GM23338 (cell line): ENCODE measurements at regions not wholly inside any gene's neighbourhood (a gene's known extent, or its start where the extent isn't known, plus 50 kb on each side); places are given as distances from the start of the nearest gene placed in this dataset.

Source experiments
- ATAC-seq: fragments of 200-7000 bp; cut with Tn5 transposase; 3 replicates; pipeline ENCODE4 v1.9.1; 2020
- DNase-seq: peaks from one replicate; pipeline ENCODE4 v3.0.0-alpha.2; 2015; ENCODE audit warnings: low spot score
- H2AFZ ChIP-seq: fragments of 200-600 bp; sonication (generic); 2 replicates; pipeline ENCODE4 v1.8.0; 2016; ENCODE audit warnings: antibody characterized with exemption, mild to moderate bottlenecking, moderate library complexity
- H3F3A ChIP-seq: fragments of 200-600 bp; sonication (generic); replicated peaks from 2 replicates; pipeline ENCODE4 v1.8.0; 2017; ENCODE audit warnings: antibody characterized with exemption, mixed run types, low read depth
- H3K27ac ChIP-seq: fragments of 200-600 bp; sonication (generic); 2 replicates; pipeline ENCODE4 v1.6.1; 2016; ENCODE audit warnings: low read depth
- H3K27me3 ChIP-seq: fragments of 200-600 bp; sonication (generic); 2 replicates; pipeline ENCODE4 v1.8.0; 2016; ENCODE audit warnings: mild to moderate bottlenecking, mixed run types, moderate library complexity; ENCODE audit not compliant: insufficient read depth
- H3K36me3 ChIP-seq: fragments of 200-600 bp; sonication (generic); 2 replicates; pipeline ENCODE4 v1.8.0; 2016; ENCODE audit warnings: mild to moderate bottlenecking; ENCODE audit not compliant: insufficient read depth
- H3K4me1 ChIP-seq: fragments of 200-600 bp; sonication (generic); 2 replicates; pipeline ENCODE4 v1.8.0; 2016; ENCODE audit warnings: mild to moderate bottlenecking, moderate library complexity; ENCODE audit not compliant: insufficient read depth
- H3K4me2 ChIP-seq: fragments of 200-600 bp; sonication (generic); 2 replicates; pipeline ENCODE4 v1.7.1; 2017; ENCODE audit warnings: mixed run types
- H3K4me3 ChIP-seq: fragments of 200-600 bp; sonication (generic); 2 replicates; pipeline ENCODE4 v1.6.1; 2016; ENCODE audit warnings: mixed run types
- H3K79me2 ChIP-seq: fragments of 200-600 bp; sonication (generic); replicated peaks from 2 replicates; pipeline ENCODE4 v1.8.0; 2017; ENCODE audit warnings: mild to moderate bottlenecking; ENCODE audit not compliant: insufficient read depth
- H3K9me2 ChIP-seq: fragments of 200-600 bp; sonication (generic); 2 replicates; pipeline ENCODE4 v1.8.0; 2017; ENCODE audit not compliant: insufficient read depth
- H4K20me1 ChIP-seq: fragments of 200-600 bp; sonication (generic); replicated peaks from 2 replicates; pipeline ENCODE4 v1.8.0; 2017; ENCODE audit warnings: mild to moderate bottlenecking; ENCODE audit not compliant: insufficient read depth
- H3K27ac Mint-ChIP-seq: 2 replicates; pipeline ENCODE4 v1.8.0; 2020; ENCODE audit warnings: inconsistent platforms, mild to moderate bottlenecking, moderate library complexity, mixed read lengths
- H3K27me3 Mint-ChIP-seq: 3 replicates; pipeline ENCODE4 v1.8.0; 2022; ENCODE audit warnings: low read depth, mild to moderate bottlenecking, moderate library complexity, mixed read lengths, inconsistent platforms; ENCODE audit not compliant: insufficient read depth, poor library complexity
- H3K36me3 Mint-ChIP-seq: 3 replicates; pipeline ENCODE4 v1.8.0; 2021; ENCODE audit warnings: low read depth, mild to moderate bottlenecking, inconsistent platforms, moderate library complexity, mixed read lengths
- H3K4me1 Mint-ChIP-seq: 3 replicates; pipeline ENCODE4 v1.8.0; 2020; ENCODE audit warnings: mild to moderate bottlenecking, inconsistent platforms, mixed read lengths
- H3K4me3 Mint-ChIP-seq: 3 replicates; pipeline ENCODE4 v1.8.0; 2021; ENCODE audit warnings: moderate library complexity, mild to moderate bottlenecking, inconsistent platforms, mixed read lengths
- H3K9me3 Mint-ChIP-seq: 3 replicates; pipeline ENCODE4 v1.8.0; 2020; ENCODE audit warnings: moderate library complexity, mild to moderate bottlenecking, inconsistent platforms, mixed read lengths
- CREB1 ChIP-seq: fragments of 250-450 bp; sonication (Bioruptor Pico); IDR thresholded peaks from 2 replicates; pipeline ENCODE4 v1.5.0; 2020; ENCODE audit warnings: low read depth, mild to moderate bottlenecking, moderate library complexity
- EZH2 ChIP-seq: fragments of 200-600 bp; sonication (generic); IDR thresholded peaks from one replicate; pipeline ENCODE4 v1.8.0; 2017; ENCODE audit warnings: antibody characterized with exemption, mild to moderate bottlenecking, low read depth; ENCODE audit not compliant: unreplicated experiment
- EZH2phosphoT487 ChIP-seq: fragments of 200-600 bp; sonication (generic); IDR thresholded peaks from one replicate; pipeline ENCODE4 v1.8.1; 2018; ENCODE audit warnings: antibody characterized with exemption; ENCODE audit not compliant: unreplicated experiment
- JUNB ChIP-seq: IDR thresholded peaks from one replicate; pipeline ENCODE4 v1.6.1; 2016; ENCODE audit warnings: antibody characterized with exemption; ENCODE audit not compliant: unreplicated experiment
- NANOG ChIP-seq: IDR thresholded peaks from 2 replicates; pipeline ENCODE4 v1.6.1; 2016; ENCODE audit warnings: antibody characterized with exemption, borderline replicate concordance
- POLR2AphosphoS5 ChIP-seq: IDR thresholded peaks from 2 replicates; pipeline ENCODE4 v1.6.1; 2016; ENCODE audit warnings: antibody characterized with exemption, low read depth
- STAT1 ChIP-seq: IDR thresholded peaks from one replicate; pipeline ENCODE4 v1.6.1; 2016; ENCODE audit warnings: antibody characterized with exemption; ENCODE audit not compliant: unreplicated experiment
- ZNF114 ChIP-seq: fragments of 250-450 bp; sonication (Bioruptor Pico); IDR thresholded peaks from 2 replicates; pipeline ENCODE4 v1.5.0; 2020; ENCODE audit warnings: mild to moderate bottlenecking, moderate library complexity
- ZNF331 ChIP-seq: fragments of 250-450 bp; sonication (Bioruptor Pico); IDR thresholded peaks from 2 replicates; pipeline ENCODE4 v1.5.0; 2020; ENCODE audit warnings: low read depth, mild to moderate bottlenecking, moderate library complexity
- TF ChIP-seq, protein P1 (sequence below): fragments of 250-450 bp; sonication (Bioruptor Pico); IDR thresholded peaks from 2 replicates; pipeline ENCODE4 v1.5.0; 2020; ENCODE audit warnings: mild to moderate bottlenecking, moderate library complexity
- TF ChIP-seq, protein P2 (sequence below), 2 experiments: fragments of 200-600 bp in 1 of 2; sonication (generic) in 1 of 2; conservative IDR thresholded peaks; 2 replicates each; pipeline versions ENCODE4 v1.5.1 to v1.6.1; 2016 to 2017; ENCODE audit warnings: antibody characterized with exemption in 2 of 2, low read depth in 2 of 2, mild to moderate bottlenecking in 2 of 2, moderate library complexity in 1 of 2
- TF ChIP-seq, protein P3 (sequence below): IDR thresholded peaks from one replicate; pipeline ENCODE4 v1.6.1; 2018; ENCODE audit warnings: antibody characterized with exemption; ENCODE audit not compliant: unreplicated experiment
- TF ChIP-seq, protein P4 (sequence below): IDR thresholded peaks from 2 replicates; pipeline ENCODE4 v1.6.1; 2016; ENCODE audit warnings: antibody characterized with exemption

DNA sequence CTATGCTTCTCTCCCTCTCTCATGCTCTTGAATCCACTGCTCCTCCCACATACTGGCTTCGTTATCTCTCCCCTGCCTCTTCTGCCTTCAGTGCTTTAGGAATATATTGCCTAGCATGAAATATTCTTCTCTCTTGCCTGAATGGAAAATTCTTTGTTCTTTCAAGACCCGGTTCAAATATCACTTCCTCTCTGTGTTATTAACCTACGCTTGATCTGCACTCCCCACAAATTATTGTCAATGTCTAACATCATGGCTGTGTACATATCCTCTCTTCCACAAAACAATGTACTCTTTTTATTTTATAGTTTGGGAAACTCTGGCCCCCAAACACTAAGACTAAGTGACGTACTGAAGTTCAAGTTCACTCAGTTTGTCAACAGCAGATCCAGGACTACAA is 211.0 kb downstream of the SEC61B start:
- Mint-ChIP-seq H3K4me1 (peaks cover 10% of the 10 kb centered on the region; the same call in 2 of the 3 replicates), H3K4me3 (no peak overlapping the region), H3K27ac (no peak overlapping the region), H3K36me3 (no peaks in the 10 kb centered on the region), H3K9me3 (no peaks in the 10 kb centered on the region), H3K27me3 (no peaks in the 10 kb centered on the region)
- H3K36me3 ChIP-seq: no peaks in the 10 kb centered on the region
- no peak overlapping the region for H3K27ac ChIP-seq
- H3K4me3 ChIP-seq: no peak overlapping the region
- peaks cover 11% of the 10 kb centered on the region; the same call in 1 of the 2 replicates for H3K4me1 ChIP-seq
- no peak for DNase-seq
- ATAC-seq: no peak
- TF ChIP-seq JUNB (no peak), EZH2 (no peak), STAT1 (no peak), ZNF114 (CRISPR knock-in tag) (no peak), ZNF331 (CRISPR knock-in tag) (no peak), EZH2phosphoT487 (no peak), POLR2AphosphoS5 (no peak), NANOG (no peak), CREB1 (CRISPR knock-in tag) (no peak)
- TF ChIP-seq, protein P1, sequence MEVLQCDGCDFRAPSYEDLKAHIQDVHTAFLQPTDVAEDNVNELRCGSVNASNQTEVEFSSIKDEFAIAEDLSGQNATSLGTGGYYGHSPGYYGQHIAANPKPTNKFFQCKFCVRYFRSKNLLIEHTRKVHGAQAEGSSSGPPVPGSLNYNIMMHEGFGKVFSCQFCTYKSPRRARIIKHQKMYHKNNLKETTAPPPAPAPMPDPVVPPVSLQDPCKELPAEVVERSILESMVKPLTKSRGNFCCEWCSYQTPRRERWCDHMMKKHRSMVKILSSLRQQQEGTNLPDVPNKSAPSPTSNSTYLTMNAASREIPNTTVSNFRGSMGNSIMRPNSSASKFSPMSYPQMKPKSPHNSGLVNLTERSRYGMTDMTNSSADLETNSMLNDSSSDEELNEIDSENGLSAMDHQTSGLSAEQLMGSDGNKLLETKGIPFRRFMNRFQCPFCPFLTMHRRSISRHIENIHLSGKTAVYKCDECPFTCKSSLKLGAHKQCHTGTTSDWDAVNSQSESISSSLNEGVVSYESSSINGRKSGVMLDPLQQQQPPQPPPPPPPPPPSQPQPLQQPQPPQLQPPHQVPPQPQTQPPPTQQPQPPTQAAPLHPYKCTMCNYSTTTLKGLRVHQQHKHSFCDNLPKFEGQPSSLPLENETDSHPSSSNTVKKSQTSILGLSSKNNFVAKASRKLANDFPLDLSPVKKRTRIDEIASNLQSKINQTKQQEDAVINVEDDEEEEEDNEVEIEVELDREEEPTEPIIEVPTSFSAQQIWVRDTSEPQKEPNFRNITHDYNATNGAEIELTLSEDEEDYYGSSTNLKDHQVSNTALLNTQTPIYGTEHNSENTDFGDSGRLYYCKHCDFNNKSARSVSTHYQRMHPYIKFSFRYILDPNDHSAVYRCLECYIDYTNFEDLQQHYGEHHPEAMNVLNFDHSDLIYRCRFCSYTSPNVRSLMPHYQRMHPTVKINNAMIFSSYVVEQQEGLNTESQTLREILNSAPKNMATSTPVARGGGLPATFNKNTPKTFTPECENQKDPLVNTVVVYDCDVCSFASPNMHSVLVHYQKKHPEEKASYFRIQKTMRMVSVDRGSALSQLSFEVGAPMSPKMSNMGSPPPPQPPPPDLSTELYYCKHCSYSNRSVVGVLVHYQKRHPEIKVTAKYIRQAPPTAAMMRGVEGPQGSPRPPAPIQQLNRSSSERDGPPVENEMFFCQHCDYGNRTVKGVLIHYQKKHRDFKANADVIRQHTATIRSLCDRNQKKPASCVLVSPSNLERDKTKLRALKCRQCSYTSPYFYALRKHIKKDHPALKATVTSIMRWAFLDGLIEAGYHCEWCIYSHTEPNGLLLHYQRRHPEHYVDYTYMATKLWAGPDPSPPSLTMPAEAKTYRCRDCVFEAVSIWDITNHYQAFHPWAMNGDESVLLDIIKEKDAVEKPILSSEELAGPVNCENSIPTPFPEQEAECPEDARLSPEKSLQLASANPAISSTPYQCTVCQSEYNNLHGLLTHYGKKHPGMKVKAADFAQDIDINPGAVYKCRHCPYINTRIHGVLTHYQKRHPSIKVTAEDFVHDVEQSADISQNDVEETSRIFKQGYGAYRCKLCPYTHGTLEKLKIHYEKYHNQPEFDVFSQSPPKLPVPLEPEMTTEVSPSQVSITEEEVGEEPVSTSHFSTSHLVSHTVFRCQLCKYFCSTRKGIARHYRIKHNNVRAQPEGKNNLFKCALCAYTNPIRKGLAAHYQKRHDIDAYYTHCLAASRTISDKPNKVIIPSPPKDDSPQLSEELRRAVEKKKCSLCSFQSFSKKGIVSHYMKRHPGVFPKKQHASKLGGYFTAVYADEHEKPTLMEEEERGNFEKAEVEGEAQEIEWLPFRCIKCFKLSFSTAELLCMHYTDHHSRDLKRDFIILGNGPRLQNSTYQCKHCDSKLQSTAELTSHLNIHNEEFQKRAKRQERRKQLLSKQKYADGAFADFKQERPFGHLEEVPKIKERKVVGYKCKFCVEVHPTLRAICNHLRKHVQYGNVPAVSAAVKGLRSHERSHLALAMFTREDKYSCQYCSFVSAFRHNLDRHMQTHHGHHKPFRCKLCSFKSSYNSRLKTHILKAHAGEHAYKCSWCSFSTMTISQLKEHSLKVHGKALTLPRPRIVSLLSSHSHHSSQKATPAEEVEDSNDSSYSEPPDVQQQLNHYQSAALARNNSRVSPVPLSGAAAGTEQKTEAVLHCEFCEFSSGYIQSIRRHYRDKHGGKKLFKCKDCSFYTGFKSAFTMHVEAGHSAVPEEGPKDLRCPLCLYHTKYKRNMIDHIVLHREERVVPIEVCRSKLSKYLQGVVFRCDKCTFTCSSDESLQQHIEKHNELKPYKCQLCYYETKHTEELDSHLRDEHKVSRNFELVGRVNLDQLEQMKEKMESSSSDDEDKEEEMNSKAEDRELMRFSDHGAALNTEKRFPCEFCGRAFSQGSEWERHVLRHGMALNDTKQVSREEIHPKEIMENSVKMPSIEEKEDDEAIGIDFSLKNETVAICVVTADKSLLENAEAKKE (CRISPR knock-in tag): no peak
- TF ChIP-seq, protein P2, sequence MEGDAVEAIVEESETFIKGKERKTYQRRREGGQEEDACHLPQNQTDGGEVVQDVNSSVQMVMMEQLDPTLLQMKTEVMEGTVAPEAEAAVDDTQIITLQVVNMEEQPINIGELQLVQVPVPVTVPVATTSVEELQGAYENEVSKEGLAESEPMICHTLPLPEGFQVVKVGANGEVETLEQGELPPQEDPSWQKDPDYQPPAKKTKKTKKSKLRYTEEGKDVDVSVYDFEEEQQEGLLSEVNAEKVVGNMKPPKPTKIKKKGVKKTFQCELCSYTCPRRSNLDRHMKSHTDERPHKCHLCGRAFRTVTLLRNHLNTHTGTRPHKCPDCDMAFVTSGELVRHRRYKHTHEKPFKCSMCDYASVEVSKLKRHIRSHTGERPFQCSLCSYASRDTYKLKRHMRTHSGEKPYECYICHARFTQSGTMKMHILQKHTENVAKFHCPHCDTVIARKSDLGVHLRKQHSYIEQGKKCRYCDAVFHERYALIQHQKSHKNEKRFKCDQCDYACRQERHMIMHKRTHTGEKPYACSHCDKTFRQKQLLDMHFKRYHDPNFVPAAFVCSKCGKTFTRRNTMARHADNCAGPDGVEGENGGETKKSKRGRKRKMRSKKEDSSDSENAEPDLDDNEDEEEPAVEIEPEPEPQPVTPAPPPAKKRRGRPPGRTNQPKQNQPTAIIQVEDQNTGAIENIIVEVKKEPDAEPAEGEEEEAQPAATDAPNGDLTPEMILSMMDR (conservative IDR thresholded peaks at IDR 0.05; ENCODE audit: low read depth in 2 of 2): no peak
- TF ChIP-seq, protein P3, sequence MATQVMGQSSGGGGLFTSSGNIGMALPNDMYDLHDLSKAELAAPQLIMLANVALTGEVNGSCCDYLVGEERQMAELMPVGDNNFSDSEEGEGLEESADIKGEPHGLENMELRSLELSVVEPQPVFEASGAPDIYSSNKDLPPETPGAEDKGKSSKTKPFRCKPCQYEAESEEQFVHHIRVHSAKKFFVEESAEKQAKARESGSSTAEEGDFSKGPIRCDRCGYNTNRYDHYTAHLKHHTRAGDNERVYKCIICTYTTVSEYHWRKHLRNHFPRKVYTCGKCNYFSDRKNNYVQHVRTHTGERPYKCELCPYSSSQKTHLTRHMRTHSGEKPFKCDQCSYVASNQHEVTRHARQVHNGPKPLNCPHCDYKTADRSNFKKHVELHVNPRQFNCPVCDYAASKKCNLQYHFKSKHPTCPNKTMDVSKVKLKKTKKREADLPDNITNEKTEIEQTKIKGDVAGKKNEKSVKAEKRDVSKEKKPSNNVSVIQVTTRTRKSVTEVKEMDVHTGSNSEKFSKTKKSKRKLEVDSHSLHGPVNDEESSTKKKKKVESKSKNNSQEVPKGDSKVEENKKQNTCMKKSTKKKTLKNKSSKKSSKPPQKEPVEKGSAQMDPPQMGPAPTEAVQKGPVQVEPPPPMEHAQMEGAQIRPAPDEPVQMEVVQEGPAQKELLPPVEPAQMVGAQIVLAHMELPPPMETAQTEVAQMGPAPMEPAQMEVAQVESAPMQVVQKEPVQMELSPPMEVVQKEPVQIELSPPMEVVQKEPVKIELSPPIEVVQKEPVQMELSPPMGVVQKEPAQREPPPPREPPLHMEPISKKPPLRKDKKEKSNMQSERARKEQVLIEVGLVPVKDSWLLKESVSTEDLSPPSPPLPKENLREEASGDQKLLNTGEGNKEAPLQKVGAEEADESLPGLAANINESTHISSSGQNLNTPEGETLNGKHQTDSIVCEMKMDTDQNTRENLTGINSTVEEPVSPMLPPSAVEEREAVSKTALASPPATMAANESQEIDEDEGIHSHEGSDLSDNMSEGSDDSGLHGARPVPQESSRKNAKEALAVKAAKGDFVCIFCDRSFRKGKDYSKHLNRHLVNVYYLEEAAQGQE: no peak
- TF ChIP-seq, protein P4, sequence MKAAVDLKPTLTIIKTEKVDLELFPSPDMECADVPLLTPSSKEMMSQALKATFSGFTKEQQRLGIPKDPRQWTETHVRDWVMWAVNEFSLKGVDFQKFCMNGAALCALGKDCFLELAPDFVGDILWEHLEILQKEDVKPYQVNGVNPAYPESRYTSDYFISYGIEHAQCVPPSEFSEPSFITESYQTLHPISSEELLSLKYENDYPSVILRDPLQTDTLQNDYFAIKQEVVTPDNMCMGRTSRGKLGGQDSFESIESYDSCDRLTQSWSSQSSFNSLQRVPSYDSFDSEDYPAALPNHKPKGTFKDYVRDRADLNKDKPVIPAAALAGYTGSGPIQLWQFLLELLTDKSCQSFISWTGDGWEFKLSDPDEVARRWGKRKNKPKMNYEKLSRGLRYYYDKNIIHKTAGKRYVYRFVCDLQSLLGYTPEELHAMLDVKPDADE: no peak
- no peaks in the 10 kb centered on the region for H4K20me1 ChIP-seq
- H2AFZ ChIP-seq: no peak overlapping the region
- H3F3A ChIP-seq: no peaks in the 10 kb centered on the region
- H3K9me2 ChIP-seq: peaks cover 7% of the 10 kb centered on the region; the same call in 1 of the 2 replicates
- H3K27me3 ChIP-seq: no peaks in the 10 kb centered on the region
- no peak overlapping the region for H3K4me2 ChIP-seq
- H3K79me2 ChIP-seq: no peaks in the 10 kb centered on the region
